ENCODE measurements at regions not wholly inside any gene's neighbourhood (a gene's known extent, or its start where the extent isn't known, plus 50 kb on each side); places are given as distances from the start of the nearest gene placed in this dataset.

DNA sequence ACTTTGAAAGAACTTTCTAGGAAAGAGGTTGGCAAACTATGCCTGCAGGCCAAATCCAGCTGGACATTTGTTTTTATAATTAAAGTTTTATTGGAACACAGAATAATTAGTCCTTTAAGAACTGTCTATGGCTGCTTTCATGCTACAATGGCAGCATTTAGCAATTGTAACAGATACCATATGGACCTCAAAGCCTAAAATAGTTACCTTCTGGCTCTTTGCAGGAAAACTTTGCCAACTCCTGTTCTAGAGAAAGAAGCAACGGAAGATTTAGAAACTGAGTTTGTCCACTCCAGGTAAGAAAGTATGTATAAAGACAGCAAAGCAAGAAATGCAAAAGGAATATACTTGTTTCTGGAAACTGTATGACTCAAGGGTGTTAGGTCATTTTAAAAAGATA, 281.7 kb upstream of the TRPM3 start:
- TF ChIP-seq, protein P1, sequence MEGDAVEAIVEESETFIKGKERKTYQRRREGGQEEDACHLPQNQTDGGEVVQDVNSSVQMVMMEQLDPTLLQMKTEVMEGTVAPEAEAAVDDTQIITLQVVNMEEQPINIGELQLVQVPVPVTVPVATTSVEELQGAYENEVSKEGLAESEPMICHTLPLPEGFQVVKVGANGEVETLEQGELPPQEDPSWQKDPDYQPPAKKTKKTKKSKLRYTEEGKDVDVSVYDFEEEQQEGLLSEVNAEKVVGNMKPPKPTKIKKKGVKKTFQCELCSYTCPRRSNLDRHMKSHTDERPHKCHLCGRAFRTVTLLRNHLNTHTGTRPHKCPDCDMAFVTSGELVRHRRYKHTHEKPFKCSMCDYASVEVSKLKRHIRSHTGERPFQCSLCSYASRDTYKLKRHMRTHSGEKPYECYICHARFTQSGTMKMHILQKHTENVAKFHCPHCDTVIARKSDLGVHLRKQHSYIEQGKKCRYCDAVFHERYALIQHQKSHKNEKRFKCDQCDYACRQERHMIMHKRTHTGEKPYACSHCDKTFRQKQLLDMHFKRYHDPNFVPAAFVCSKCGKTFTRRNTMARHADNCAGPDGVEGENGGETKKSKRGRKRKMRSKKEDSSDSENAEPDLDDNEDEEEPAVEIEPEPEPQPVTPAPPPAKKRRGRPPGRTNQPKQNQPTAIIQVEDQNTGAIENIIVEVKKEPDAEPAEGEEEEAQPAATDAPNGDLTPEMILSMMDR (conservative IDR thresholded peaks at IDR 0.05; ENCODE audit: low read depth, low read length): no peak
- TF ChIP-seq EZH2 (IDR thresholded peaks at IDR 0.05; ENCODE audit: low read length, unreplicated experiment): no peak
- no peak for TF ChIP-seq EZH2phosphoT487 (IDR thresholded peaks at IDR 0.05; ENCODE audit: borderline replicate concordance, low read length)

All from PC-3 (cell line).